Lower leg skin (tissue), 4 donors: ENCODE measurements at regions not wholly inside any gene's neighbourhood (a gene's known extent, or its start where the extent isn't known, plus 50 kb on each side); places are given as distances from the start of the nearest gene placed in this dataset.

ENCODE experiments used
- DNase-seq, 2 donors: peaks; one replicate each; pipeline ENCODE4 v3.0.0-alpha.2; 2019; ENCODE audit warnings: low spot score in 2 of 2
- H3K4me3 ChIP-seq: fragments of 200-600 bp; sonication (generic); 2 replicates; pipeline ENCODE4 v1.5.1; 2017; ENCODE audit warnings: mild to moderate bottlenecking, low read depth; ENCODE audit not compliant: poor library complexity, severe bottlenecking
- POLR2A ChIP-seq, 2 donors: fragments of 450-650 bp; IDR thresholded peaks; one replicate each; pipeline ENCODE4 v1.6.1; 2016 to 2017; ENCODE audit warnings: antibody characterized with exemption in 2 of 2, mild to moderate bottlenecking in 1 of 2, moderate library complexity in 1 of 2
- WGBS, 2 donors: methylation state at CpG; one replicate each; pipeline ENCODE4 v1.1.5; 2018; 5-methylcytosine and 5-hydroxymethylcytosine counted together
- intact Hi-C: fragments of 100-400 bp; cut with DNase I; formaldehyde crosslinking; loops from one replicate; pipeline ENCODE4 v1.15.0; 2023; ENCODE audit warnings: low total_unique reads
- TF ChIP-seq, protein P1 (sequence below), 3 donors: fragments of 450-650 bp; IDR thresholded peaks; one replicate each; pipeline ENCODE4 v1.5.1; 2016; ENCODE audit warnings: antibody characterized with exemption in 3 of 3, mild to moderate bottlenecking in 3 of 3, moderate library complexity in 2 of 3

GRCh38 chr9:118991366-118992285 is 377.6 kb downstream of the BRINP1 start:
- TF ChIP-seq POLR2A (IDR thresholded peaks at IDR 0.05) = no peak
- TF ChIP-seq, protein P1, sequence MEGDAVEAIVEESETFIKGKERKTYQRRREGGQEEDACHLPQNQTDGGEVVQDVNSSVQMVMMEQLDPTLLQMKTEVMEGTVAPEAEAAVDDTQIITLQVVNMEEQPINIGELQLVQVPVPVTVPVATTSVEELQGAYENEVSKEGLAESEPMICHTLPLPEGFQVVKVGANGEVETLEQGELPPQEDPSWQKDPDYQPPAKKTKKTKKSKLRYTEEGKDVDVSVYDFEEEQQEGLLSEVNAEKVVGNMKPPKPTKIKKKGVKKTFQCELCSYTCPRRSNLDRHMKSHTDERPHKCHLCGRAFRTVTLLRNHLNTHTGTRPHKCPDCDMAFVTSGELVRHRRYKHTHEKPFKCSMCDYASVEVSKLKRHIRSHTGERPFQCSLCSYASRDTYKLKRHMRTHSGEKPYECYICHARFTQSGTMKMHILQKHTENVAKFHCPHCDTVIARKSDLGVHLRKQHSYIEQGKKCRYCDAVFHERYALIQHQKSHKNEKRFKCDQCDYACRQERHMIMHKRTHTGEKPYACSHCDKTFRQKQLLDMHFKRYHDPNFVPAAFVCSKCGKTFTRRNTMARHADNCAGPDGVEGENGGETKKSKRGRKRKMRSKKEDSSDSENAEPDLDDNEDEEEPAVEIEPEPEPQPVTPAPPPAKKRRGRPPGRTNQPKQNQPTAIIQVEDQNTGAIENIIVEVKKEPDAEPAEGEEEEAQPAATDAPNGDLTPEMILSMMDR (IDR thresholded peaks at IDR 0.05) = no peak
- 59 to 80% methylated on average over 3 of the region's 3 CpGs for WGBS, 2 donors
- H3K4me3 ChIP-seq = no peak overlapping the region
- intact Hi-C loops = no loop called here
- no peak for DNase-seq

- intact Hi-C loops = no loop called here
- TF ChIP-seq POLR2A (IDR thresholded peaks at IDR 0.05) = no peak
- TF ChIP-seq, protein P1 (IDR thresholded peaks at IDR 0.05) = no peak
- DNase-seq = no peak
- 52 to 60% methylated on average over 15 of the region's 15 CpGs for WGBS, 2 donors
- no peak overlapping the region for H3K4me3 ChIP-seq
These were observed 376.1 kb downstream of the BRINP1 start for GRCh38 chr9:118992813-118993794.

DNA sequence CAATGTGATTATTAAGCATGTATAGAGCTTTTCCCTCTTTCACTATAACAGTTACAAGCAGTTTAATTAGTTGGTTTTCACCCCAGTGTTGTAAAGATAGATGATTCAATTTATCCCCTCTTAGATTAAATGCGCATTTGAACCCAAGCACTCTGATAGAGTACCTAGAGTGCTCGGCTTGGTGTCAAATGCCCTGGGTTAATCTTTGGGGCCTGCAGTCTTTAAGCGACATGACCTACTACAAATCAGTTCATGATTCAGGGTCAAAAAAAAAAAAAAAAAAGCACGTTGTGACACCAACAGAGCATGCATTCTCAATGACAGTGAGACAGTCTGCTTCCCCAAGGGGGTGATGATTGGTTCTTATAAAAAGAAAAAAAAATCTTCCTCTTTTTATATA is 375.3 kb downstream of the BRINP1 start:
- no peak for DNase-seq
- intact Hi-C loops = no loop called here
- H3K4me3 ChIP-seq = no peak overlapping the region
- WGBS, 2 donors = 75 to 83% methylated on average over 4 of the region's 4 CpGs
- TF ChIP-seq, protein P1 (IDR thresholded peaks at IDR 0.05) = no peak
- TF ChIP-seq POLR2A (IDR thresholded peaks at IDR 0.05) = no peak

DNA sequence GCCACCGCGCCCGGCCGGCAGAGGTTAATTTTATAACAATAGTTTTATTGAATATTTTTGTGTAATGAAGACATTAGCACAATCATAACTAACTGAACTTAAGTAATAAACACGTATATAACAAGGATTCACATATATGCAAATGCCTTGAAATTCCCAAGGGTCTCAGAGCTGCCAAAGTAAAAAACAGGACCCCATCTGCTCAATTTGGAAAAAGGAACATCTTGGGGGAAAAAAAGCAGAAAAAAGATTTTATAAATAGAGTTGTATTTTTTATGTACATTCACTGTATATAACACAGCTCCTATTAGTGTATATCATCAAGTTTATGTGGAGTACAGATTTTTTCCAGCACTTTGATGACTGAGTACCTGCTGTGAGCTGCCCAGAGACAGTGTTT is 366.7 kb downstream of the BRINP1 start:
- intact Hi-C loops = no loop called here
- H3K4me3 ChIP-seq = no peak overlapping the region
- 93% methylated on average over 5 of the region's 5 CpGs for WGBS, 2 donors
- TF ChIP-seq, protein P1 (IDR thresholded peaks at IDR 0.05) = no peak
- no peak for TF ChIP-seq POLR2A (IDR thresholded peaks at IDR 0.05)
- no peak for DNase-seq

DNA sequence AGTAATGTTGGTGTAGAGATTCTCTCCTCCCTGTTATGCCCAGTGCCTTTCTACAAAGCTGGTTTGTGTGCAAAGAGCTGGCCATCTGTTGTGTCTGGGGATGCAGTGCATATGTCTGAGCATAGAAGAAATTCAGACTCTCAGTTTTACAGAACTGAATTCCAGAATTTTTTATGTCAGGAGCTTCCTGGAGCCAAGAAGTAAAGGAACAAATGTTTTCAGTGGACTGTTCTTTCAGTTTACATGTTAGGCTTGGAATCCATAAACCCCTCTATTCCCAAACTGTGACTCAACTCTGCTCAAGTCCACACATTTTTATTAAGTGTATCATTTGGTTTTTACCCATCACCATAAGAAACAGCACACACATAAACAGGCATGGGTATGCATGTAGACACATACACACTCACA is 366.0 kb downstream of the BRINP1 start:
- intact Hi-C loops = no loop called here
- no peak overlapping the region for H3K4me3 ChIP-seq
- TF ChIP-seq, protein P1 (IDR thresholded peaks at IDR 0.05) = no peak
- no peak for TF ChIP-seq POLR2A (IDR thresholded peaks at IDR 0.05)
- no peak for DNase-seq
